CD4-positive, alpha-beta T cell (primary cell): ENCODE measurements at regions not wholly inside any gene's neighbourhood (a gene's known extent, or its start where the extent isn't known, plus 50 kb on each side); places are given as distances from the start of the nearest gene placed in this dataset.
A peak's percentile ranks its signal among the peaks of the same experiment; 100 is the strongest.

Experiments used
- ATAC-seq: fragments of 200-7000 bp; cut with Tn5 transposase; one replicate; pipeline ENCODE4 v1.10.0; 2022; ENCODE audit warnings: mild to moderate bottlenecking; ENCODE audit not compliant: poor library complexity
- CTCF ChIA-PET: fragments of 350-600 bp; sonication (Branson Sonifier 250); formaldehyde crosslinking; loops from one replicate; lab custom pipeline; 2021; ENCODE audit warnings: antibody characterized with exemption, inconsistent platforms; lab: Charles Lee
- POLR2A ChIA-PET: fragments of 350-600 bp; sonication (Branson Sonifier 250); formaldehyde crosslinking; loops from one replicate; lab custom pipeline; 2021; ENCODE audit warnings: antibody characterized with exemption, inconsistent platforms; lab: Charles Lee
- DNase-seq, 14 experiments: peaks; one replicate each; pipeline ENCODE4 v3.0.0-alpha.2; 2013 to 2020; ENCODE audit warnings: mixed read lengths in 2 of 14
- H3K27ac ChIP-seq, 2 donors: one replicate each; pipeline versions ENCODE4 v1.5.1 to v1.7.0; 2013; ENCODE audit warnings: low read length in 2 of 2, low read depth in 1 of 2, mild to moderate bottlenecking in 1 of 2
- H3K27me3 ChIP-seq, 2 experiments: 1 replicate in 1 of 2; 2 replicates in 1 of 2; pipeline versions ENCODE4 v1.6.1 to v1.7.0; 2013; ENCODE audit warnings: low read length in 2 of 2, control low read depth in 1 of 2, mild to moderate bottlenecking in 1 of 2, moderate library complexity in 1 of 2; ENCODE audit not compliant: insufficient read depth in 2 of 2, control insufficient read depth in 1 of 2
- H3K36me3 ChIP-seq: one replicate; pipeline ENCODE4 v1.6.1; 2013; ENCODE audit warnings: low read length, control low read depth; ENCODE audit not compliant: insufficient read depth
- H3K4me1 ChIP-seq: one replicate; pipeline ENCODE4 v1.6.1; 2013; ENCODE audit warnings: low read length, control low read depth; ENCODE audit not compliant: insufficient read depth
- H3K4me3 ChIP-seq: one replicate; pipeline ENCODE4 v1.5.1; 2013; ENCODE audit warnings: mild to moderate bottlenecking, low read length, moderate library complexity
- H3K9me3 ChIP-seq, 2 experiments: 1 replicate in 1 of 2; 2 replicates in 1 of 2; pipeline versions ENCODE4 v1.6.1 to v1.7.0; 2013; ENCODE audit warnings: low read length in 2 of 2, mild to moderate bottlenecking in 2 of 2, control low read depth in 1 of 2, moderate library complexity in 1 of 2; ENCODE audit not compliant: control insufficient read depth in 1 of 2, insufficient read depth in 1 of 2
- H3K27ac Mint-ChIP-seq: one replicate; pipeline ENCODE4 v1.8.0; 2020; ENCODE audit warnings: mixed read lengths
- H3K27me3 Mint-ChIP-seq: one replicate; pipeline ENCODE4 v1.8.0; 2021; ENCODE audit warnings: mixed read lengths
- H3K36me3 Mint-ChIP-seq: one replicate; pipeline ENCODE4 v1.8.0; 2021; ENCODE audit warnings: low read depth, mixed read lengths
- H3K4me1 Mint-ChIP-seq: one replicate; pipeline ENCODE4 v1.8.0; 2021; ENCODE audit warnings: low read depth, mixed read lengths
- H3K4me3 Mint-ChIP-seq: one replicate; pipeline ENCODE4 v1.8.0; 2020; ENCODE audit warnings: mild to moderate bottlenecking, mixed read lengths
- H3K9me3 Mint-ChIP-seq: one replicate; pipeline ENCODE4 v1.8.0; 2020; ENCODE audit warnings: mixed read lengths
- CTCF ChIP-seq: fragments of 200-600 bp; IDR thresholded peaks from one replicate; pipeline ENCODE4 v1.8.0; 2022; ENCODE audit warnings: antibody characterized with exemption, mild to moderate bottlenecking
- intact Hi-C, 2 experiments: fragments of 100-400 bp; cut with DNase I in 1 of 2; cut with micrococcal nuclease in 1 of 2; formaldehyde crosslinking; loops; one replicate each; pipeline versions ENCODE4 v1.15.1 to v1.9.0; 2023 to 2025; cut with DNase I, micrococcal nuclease

GRCh38 chr12:132423251-132423819, 66.6 kb upstream of the FBRSL1 start:
- DNase-seq = peak in 3 of 14 experiments; percentile 27 to 81 (median 35)
- Mint-ChIP-seq H3K4me1 (peaks cover 8% of the 10 kb centered on the region), H3K27ac (no peak overlapping the region), H3K27me3 (no peaks in the 10 kb centered on the region), H3K9me3 (no peaks in the 10 kb centered on the region), H3K4me3 (no peak overlapping the region), H3K36me3 (no peaks in the 10 kb centered on the region)
- no peak for TF ChIP-seq CTCF
- ChIA-PET CTCF (no interaction called here), POLR2A (no interaction called here)
- Histone ChIP-seq H3K4me3 (no peak overlapping the region), H3K9me3 (peaks cover 0 to 28% of the 10 kb centered on the region in 2 experiments), H3K36me3 (no peaks in the 10 kb centered on the region), H3K27ac (no peak overlapping the region), H3K4me1 (peaks cover 19% of the 10 kb centered on the region), H3K27me3 (no peaks in the 10 kb centered on the region)
- intact Hi-C loops = no loop called here
- peak; percentile 42 for ATAC-seq

- DNase-seq (no peak), ATAC-seq (no peak)
- Histone ChIP-seq H3K4me1 (peaks cover 19% of the 10 kb centered on the region), H3K9me3 (peaks cover 0 to 28% of the 10 kb centered on the region in 2 experiments), H3K36me3 (no peaks in the 10 kb centered on the region), H3K27me3 (peaks cover 0 to 3% of the 10 kb centered on the region in 2 experiments), H3K4me3 (no peak overlapping the region), H3K27ac (no peak overlapping the region)
- H3K27me3 Mint-ChIP-seq = no peaks in the 10 kb centered on the region
- TF ChIP-seq CTCF = no peak
- intact Hi-C loops = no loop called here
- ChIA-PET POLR2A (no interaction called here), CTCF (no interaction called here)
- H3K4me3 Mint-ChIP-seq = no peak overlapping the region
- H3K27ac Mint-ChIP-seq = no peak overlapping the region
- H3K4me1 Mint-ChIP-seq = peaks cover 8% of the 10 kb centered on the region
- no peaks in the 10 kb centered on the region for H3K9me3 Mint-ChIP-seq
- no peaks in the 10 kb centered on the region for H3K36me3 Mint-ChIP-seq
These were observed 67.4 kb upstream of the FBRSL1 start for GRCh38 chr12:132422381-132423043.

GRCh38 chr12:132422040-132422380, 67.9 kb upstream of the FBRSL1 start:
- Histone ChIP-seq H3K36me3 (no peaks in the 10 kb centered on the region), H3K27ac (no peak overlapping the region), H3K4me1 (peaks cover 19% of the 10 kb centered on the region), H3K9me3 (peaks cover 0 to 28% of the 10 kb centered on the region in 2 experiments), H3K27me3 (peaks cover 0 to 3% of the 10 kb centered on the region in 2 experiments), H3K4me3 (no peak overlapping the region)
- no peak for ATAC-seq
- peaks cover 8% of the 10 kb centered on the region for H3K4me1 Mint-ChIP-seq
- H3K4me3 Mint-ChIP-seq = no peak overlapping the region
- no peaks in the 10 kb centered on the region for H3K36me3 Mint-ChIP-seq
- ChIA-PET POLR2A (no interaction called here), CTCF (no interaction called here)
- no peaks in the 10 kb centered on the region for H3K9me3 Mint-ChIP-seq
- DNase-seq = no peak
- TF ChIP-seq CTCF = no peak
- no peak overlapping the region for H3K27ac Mint-ChIP-seq
- intact Hi-C loops = no loop called here
- no peaks in the 10 kb centered on the region for H3K27me3 Mint-ChIP-seq
